CD4-positive, alpha-beta T cell (primary cell): ENCODE measurements at regions not wholly inside any gene's neighbourhood (a gene's known extent, or its start where the extent isn't known, plus 50 kb on each side); places are given as distances from the start of the nearest gene placed in this dataset.

Experiments
- ATAC-seq: fragments of 200-7000 bp; cut with Tn5 transposase; one replicate; pipeline ENCODE4 v1.10.0; 2022; ENCODE audit warnings: mild to moderate bottlenecking; ENCODE audit not compliant: poor library complexity
- CTCF ChIA-PET: fragments of 350-600 bp; sonication (Branson Sonifier 250); formaldehyde crosslinking; loops from one replicate; lab custom pipeline; 2021; ENCODE audit warnings: antibody characterized with exemption, inconsistent platforms; lab: Charles Lee
- POLR2A ChIA-PET: fragments of 350-600 bp; sonication (Branson Sonifier 250); formaldehyde crosslinking; loops from one replicate; lab custom pipeline; 2021; ENCODE audit warnings: antibody characterized with exemption, inconsistent platforms; lab: Charles Lee
- DNase-seq, 14 experiments: peaks; one replicate each; pipeline ENCODE4 v3.0.0-alpha.2; 2013 to 2020; ENCODE audit warnings: mixed read lengths in 2 of 14
- H3K27ac ChIP-seq, 2 donors: one replicate each; pipeline versions ENCODE4 v1.5.1 to v1.7.0; 2013; ENCODE audit warnings: low read length in 2 of 2, low read depth in 1 of 2, mild to moderate bottlenecking in 1 of 2
- H3K27me3 ChIP-seq, 2 experiments: 1 replicate in 1 of 2; 2 replicates in 1 of 2; pipeline versions ENCODE4 v1.6.1 to v1.7.0; 2013; ENCODE audit warnings: low read length in 2 of 2, control low read depth in 1 of 2, mild to moderate bottlenecking in 1 of 2, moderate library complexity in 1 of 2; ENCODE audit not compliant: insufficient read depth in 2 of 2, control insufficient read depth in 1 of 2
- H3K36me3 ChIP-seq: one replicate; pipeline ENCODE4 v1.6.1; 2013; ENCODE audit warnings: low read length, control low read depth; ENCODE audit not compliant: insufficient read depth
- H3K4me1 ChIP-seq: one replicate; pipeline ENCODE4 v1.6.1; 2013; ENCODE audit warnings: low read length, control low read depth; ENCODE audit not compliant: insufficient read depth
- H3K4me3 ChIP-seq: one replicate; pipeline ENCODE4 v1.5.1; 2013; ENCODE audit warnings: mild to moderate bottlenecking, low read length, moderate library complexity
- H3K9me3 ChIP-seq, 2 experiments: 1 replicate in 1 of 2; 2 replicates in 1 of 2; pipeline versions ENCODE4 v1.6.1 to v1.7.0; 2013; ENCODE audit warnings: low read length in 2 of 2, mild to moderate bottlenecking in 2 of 2, control low read depth in 1 of 2, moderate library complexity in 1 of 2; ENCODE audit not compliant: control insufficient read depth in 1 of 2, insufficient read depth in 1 of 2
- H3K27ac Mint-ChIP-seq: one replicate; pipeline ENCODE4 v1.8.0; 2020; ENCODE audit warnings: mixed read lengths
- H3K27me3 Mint-ChIP-seq: one replicate; pipeline ENCODE4 v1.8.0; 2021; ENCODE audit warnings: mixed read lengths
- H3K36me3 Mint-ChIP-seq: one replicate; pipeline ENCODE4 v1.8.0; 2021; ENCODE audit warnings: low read depth, mixed read lengths
- H3K4me1 Mint-ChIP-seq: one replicate; pipeline ENCODE4 v1.8.0; 2021; ENCODE audit warnings: low read depth, mixed read lengths
- H3K4me3 Mint-ChIP-seq: one replicate; pipeline ENCODE4 v1.8.0; 2020; ENCODE audit warnings: mild to moderate bottlenecking, mixed read lengths
- H3K9me3 Mint-ChIP-seq: one replicate; pipeline ENCODE4 v1.8.0; 2020; ENCODE audit warnings: mixed read lengths
- CTCF ChIP-seq: fragments of 200-600 bp; IDR thresholded peaks from one replicate; pipeline ENCODE4 v1.8.0; 2022; ENCODE audit warnings: antibody characterized with exemption, mild to moderate bottlenecking
- intact Hi-C, 2 experiments: fragments of 100-400 bp; cut with DNase I in 1 of 2; cut with micrococcal nuclease in 1 of 2; formaldehyde crosslinking; loops; one replicate each; pipeline versions ENCODE4 v1.15.1 to v1.9.0; 2023 to 2025; cut with DNase I, micrococcal nuclease

- ChIA-PET CTCF (no interaction called here), POLR2A (no interaction called here)
- Histone ChIP-seq H3K9me3 (no peaks in the 10 kb centered on the region), H3K4me3 (no peak overlapping the region), H3K36me3 (no peaks in the 10 kb centered on the region), H3K4me1 (no peaks in the 10 kb centered on the region), H3K27me3 (no peaks in the 10 kb centered on the region), H3K27ac (no peak overlapping the region)
- no peak overlapping the region for H3K27ac Mint-ChIP-seq
- peaks cover 16% of the 10 kb centered on the region for H3K9me3 Mint-ChIP-seq
- no peaks in the 10 kb centered on the region for H3K27me3 Mint-ChIP-seq
- H3K4me3 Mint-ChIP-seq: no peak overlapping the region
- intact Hi-C loops: no loop called here
- H3K36me3 Mint-ChIP-seq: no peaks in the 10 kb centered on the region
- DNase-seq: no peak
- no peak for ATAC-seq
- TF ChIP-seq CTCF: no peak
- no peaks in the 10 kb centered on the region for H3K4me1 Mint-ChIP-seq
Measured at GRCh38 chr18:28372186-28372585, 195.3 kb upstream of the CDH2 start.

GRCh38 chr18:28366676-28367075 is 189.7 kb upstream of the CDH2 start:
- Mint-ChIP-seq H3K9me3 (peaks cover 7% of the 10 kb centered on the region), H3K27ac (no peak overlapping the region), H3K4me3 (no peak overlapping the region), H3K4me1 (no peaks in the 10 kb centered on the region), H3K27me3 (no peaks in the 10 kb centered on the region), H3K36me3 (no peaks in the 10 kb centered on the region)
- DNase-seq (no peak), ATAC-seq (no peak)
- no peaks in the 10 kb centered on the region for H3K36me3 ChIP-seq
- H3K4me1 ChIP-seq: no peaks in the 10 kb centered on the region
- CTCF ChIA-PET: no interaction called here
- no peaks in the 10 kb centered on the region for H3K27me3 ChIP-seq
- TF ChIP-seq CTCF: no peak
- H3K9me3 ChIP-seq: no peaks in the 10 kb centered on the region
- H3K4me3 ChIP-seq: no peak overlapping the region
- intact Hi-C loops: loop anchor here in 1 of 2 experiments (10.0 kb wide), 1 partner anchor 58 kb away; no protein-coding TSS in a partner anchor
- POLR2A ChIA-PET: no interaction called here
- H3K27ac ChIP-seq: no peak overlapping the region

GRCh38 chr18:28365411-28365831 is 188.5 kb upstream of the CDH2 start:
- no peak for TF ChIP-seq CTCF
- intact Hi-C loops: loop anchor here in 1 of 2 experiments (10.0 kb wide), 1 partner anchor 59 kb away; no protein-coding TSS in a partner anchor
- no peak overlapping the region for H3K4me3 Mint-ChIP-seq
- H3K9me3 Mint-ChIP-seq: peaks cover 7% of the 10 kb centered on the region
- POLR2A ChIA-PET: no interaction called here
- Histone ChIP-seq H3K9me3 (no peaks in the 10 kb centered on the region), H3K27ac (no peak overlapping the region), H3K4me1 (no peaks in the 10 kb centered on the region), H3K4me3 (no peak overlapping the region), H3K36me3 (no peaks in the 10 kb centered on the region), H3K27me3 (no peaks in the 10 kb centered on the region)
- CTCF ChIA-PET: no interaction called here
- H3K27me3 Mint-ChIP-seq: no peaks in the 10 kb centered on the region
- DNase-seq: no peak
- no peaks in the 10 kb centered on the region for H3K36me3 Mint-ChIP-seq
- ATAC-seq: no peak
- no peak overlapping the region for H3K27ac Mint-ChIP-seq
- H3K4me1 Mint-ChIP-seq: no peaks in the 10 kb centered on the region
